ENCODE measurements at regions not wholly inside any gene's neighbourhood (a gene's known extent, or its start where the extent isn't known, plus 50 kb on each side); places are given as distances from the start of the nearest gene placed in this dataset.

DNA sequence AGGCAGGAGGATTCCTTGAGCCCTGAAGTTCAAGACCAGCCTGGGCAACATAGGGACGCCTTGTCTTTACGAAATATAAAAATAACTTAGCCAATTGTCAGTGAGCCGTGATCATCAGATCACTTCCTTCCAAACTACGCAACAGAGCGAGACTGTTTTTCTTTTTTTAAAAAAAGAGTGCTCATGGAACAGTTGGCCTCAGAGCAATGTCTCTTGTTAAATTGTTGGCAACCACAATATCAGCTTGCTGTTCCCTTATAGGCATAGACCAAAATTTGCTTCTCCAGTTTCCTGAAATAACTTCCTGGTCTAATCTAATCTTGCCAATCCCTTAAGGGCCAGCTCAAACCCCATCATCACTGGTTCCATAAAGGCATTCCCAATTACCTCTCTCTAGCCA is 93.3 kb upstream of the SLC4A7 start:
- TF ChIP-seq, protein P1, sequence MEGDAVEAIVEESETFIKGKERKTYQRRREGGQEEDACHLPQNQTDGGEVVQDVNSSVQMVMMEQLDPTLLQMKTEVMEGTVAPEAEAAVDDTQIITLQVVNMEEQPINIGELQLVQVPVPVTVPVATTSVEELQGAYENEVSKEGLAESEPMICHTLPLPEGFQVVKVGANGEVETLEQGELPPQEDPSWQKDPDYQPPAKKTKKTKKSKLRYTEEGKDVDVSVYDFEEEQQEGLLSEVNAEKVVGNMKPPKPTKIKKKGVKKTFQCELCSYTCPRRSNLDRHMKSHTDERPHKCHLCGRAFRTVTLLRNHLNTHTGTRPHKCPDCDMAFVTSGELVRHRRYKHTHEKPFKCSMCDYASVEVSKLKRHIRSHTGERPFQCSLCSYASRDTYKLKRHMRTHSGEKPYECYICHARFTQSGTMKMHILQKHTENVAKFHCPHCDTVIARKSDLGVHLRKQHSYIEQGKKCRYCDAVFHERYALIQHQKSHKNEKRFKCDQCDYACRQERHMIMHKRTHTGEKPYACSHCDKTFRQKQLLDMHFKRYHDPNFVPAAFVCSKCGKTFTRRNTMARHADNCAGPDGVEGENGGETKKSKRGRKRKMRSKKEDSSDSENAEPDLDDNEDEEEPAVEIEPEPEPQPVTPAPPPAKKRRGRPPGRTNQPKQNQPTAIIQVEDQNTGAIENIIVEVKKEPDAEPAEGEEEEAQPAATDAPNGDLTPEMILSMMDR (CRISPR knock-in tag; IDR thresholded peaks at IDR 0.05): no peak
- no peak for TF ChIP-seq SUZ12 (IDR thresholded peaks at IDR 0.05; ENCODE audit: low read depth, low read length)
- TF ChIP-seq, protein P2, sequence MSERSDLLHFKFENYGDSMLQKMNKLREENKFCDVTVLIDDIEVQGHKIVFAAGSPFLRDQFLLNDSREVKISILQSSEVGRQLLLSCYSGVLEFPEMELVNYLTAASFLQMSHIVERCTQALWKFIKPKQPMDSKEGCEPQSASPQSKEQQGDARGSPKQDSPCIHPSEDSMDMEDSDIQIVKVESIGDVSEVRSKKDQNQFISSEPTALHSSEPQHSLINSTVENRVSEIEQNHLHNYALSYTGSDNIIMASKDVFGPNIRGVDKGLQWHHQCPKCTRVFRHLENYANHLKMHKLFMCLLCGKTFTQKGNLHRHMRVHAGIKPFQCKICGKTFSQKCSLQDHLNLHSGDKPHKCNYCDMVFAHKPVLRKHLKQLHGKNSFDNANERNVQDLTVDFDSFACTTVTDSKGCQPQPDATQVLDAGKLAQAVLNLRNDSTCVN (CRISPR knock-in tag; IDR thresholded peaks at IDR 0.05; ENCODE audit: borderline replicate concordance): no peak
